HG02623 (cell line): ENCODE measurements at regions not wholly inside any gene's neighbourhood (a gene's known extent, or its start where the extent isn't known, plus 50 kb on each side); places are given as distances from the start of the nearest gene placed in this dataset.
"Not testable (repeated sequence)": the region's sequence is repeated elsewhere in the genome, so short reads cannot be mapped to it uniquely, and the experiment has no call there.

Source experiments
- ATAC-seq: cut with Tn5 transposase; IDR thresholded peaks from one replicate; pipeline ENCODE4 v1.9.1; 2021; ENCODE audit warnings: moderate library complexity; ENCODE audit not compliant: unreplicated experiment

GRCh38 chr22:23466351-23466750 is 113.7 kb downstream of the IGLL1 start:
- ATAC-seq, result no peak

- ATAC-seq, result not testable (repeated sequence)
These were observed 115.3 kb downstream of the IGLL1 start for GRCh38 chr22:23464796-23465195.

- ATAC-seq, result not testable (repeated sequence)
These were observed 119.5 kb downstream of the IGLL1 start for GRCh38 chr22:23460517-23461031.

- not testable (repeated sequence) for ATAC-seq
These were observed 120.2 kb downstream of the IGLL1 start for GRCh38 chr22:23459645-23460516.

GRCh38 chr22:23458663-23459541 is 121.2 kb downstream of the IGLL1 start:
- ATAC-seq, result no peak

- ATAC-seq, result no peak
These were observed 122.6 kb downstream of the IGLL1 start for GRCh38 chr22:23457380-23457985.

- not testable (repeated sequence) for ATAC-seq
These were observed 123.3 kb downstream of the IGLL1 start for GRCh38 chr22:23456666-23457379.

GRCh38 chr22:23454345-23454744 is 125.7 kb downstream of the IGLL1 start:
- ATAC-seq, result not testable (repeated sequence)

- no peak for ATAC-seq
These were observed 126.8 kb downstream of the IGLL1 start for GRCh38 chr22:23453277-23453676.

- no peak for ATAC-seq
These were observed 127.7 kb downstream of the IGLL1 start for GRCh38 chr22:23452231-23453010.

- not testable (repeated sequence) for ATAC-seq
These were observed 128.4 kb downstream of the IGLL1 start for GRCh38 chr22:23451452-23452230.

GRCh38 chr22:23450821-23451220 is 129.3 kb downstream of the IGLL1 start:
- ATAC-seq, result not testable (repeated sequence)

GRCh38 chr22:23450434-23450795 is 129.7 kb downstream of the IGLL1 start:
- no peak for ATAC-seq

GRCh38 chr22:23449748-23450433 is 130.2 kb downstream of the IGLL1 start:
- not testable (repeated sequence) for ATAC-seq

GRCh38 chr22:23448499-23449288 is 131.4 kb downstream of the IGLL1 start:
- not testable (repeated sequence) for ATAC-seq

- no peak for ATAC-seq
These were observed 133.2 kb downstream of the IGLL1 start for GRCh38 chr22:23446796-23447350.

- not testable (repeated sequence) for ATAC-seq
These were observed 133.9 kb downstream of the IGLL1 start for GRCh38 chr22:23446194-23446593.
